ENCODE measurements at regions not wholly inside any gene's neighbourhood (a gene's known extent, or its start where the extent isn't known, plus 50 kb on each side); places are given as distances from the start of the nearest gene placed in this dataset.

- TF ChIP-seq, protein P1, sequence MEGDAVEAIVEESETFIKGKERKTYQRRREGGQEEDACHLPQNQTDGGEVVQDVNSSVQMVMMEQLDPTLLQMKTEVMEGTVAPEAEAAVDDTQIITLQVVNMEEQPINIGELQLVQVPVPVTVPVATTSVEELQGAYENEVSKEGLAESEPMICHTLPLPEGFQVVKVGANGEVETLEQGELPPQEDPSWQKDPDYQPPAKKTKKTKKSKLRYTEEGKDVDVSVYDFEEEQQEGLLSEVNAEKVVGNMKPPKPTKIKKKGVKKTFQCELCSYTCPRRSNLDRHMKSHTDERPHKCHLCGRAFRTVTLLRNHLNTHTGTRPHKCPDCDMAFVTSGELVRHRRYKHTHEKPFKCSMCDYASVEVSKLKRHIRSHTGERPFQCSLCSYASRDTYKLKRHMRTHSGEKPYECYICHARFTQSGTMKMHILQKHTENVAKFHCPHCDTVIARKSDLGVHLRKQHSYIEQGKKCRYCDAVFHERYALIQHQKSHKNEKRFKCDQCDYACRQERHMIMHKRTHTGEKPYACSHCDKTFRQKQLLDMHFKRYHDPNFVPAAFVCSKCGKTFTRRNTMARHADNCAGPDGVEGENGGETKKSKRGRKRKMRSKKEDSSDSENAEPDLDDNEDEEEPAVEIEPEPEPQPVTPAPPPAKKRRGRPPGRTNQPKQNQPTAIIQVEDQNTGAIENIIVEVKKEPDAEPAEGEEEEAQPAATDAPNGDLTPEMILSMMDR (IDR thresholded peaks at IDR 0.05; ENCODE audit: insufficient read depth, low read length, poor library complexity, severe bottlenecking): peak; percentile 63
- no peak for TF ChIP-seq EZH2phosphoT487 (conservative IDR thresholded peaks at IDR 0.05; ENCODE audit: low read length)
Observed at GRCh38 chr22:22955866-22956535, 68.4 kb downstream of the IGLL5 start.
